Skeletal muscle satellite cell (primary cell): ENCODE measurements at regions not wholly inside any gene's neighbourhood (a gene's known extent, or its start where the extent isn't known, plus 50 kb on each side); places are given as distances from the start of the nearest gene placed in this dataset.
A peak's percentile ranks its signal among the peaks of the same experiment; 100 is the strongest.
"Not testable (repeated sequence)": the region's sequence is repeated elsewhere in the genome, so short reads cannot be mapped to it uniquely, and the experiment has no call there.

Experiments
- H3K27me3 ChIP-seq: 2 replicates; pipeline ENCODE4 v1.7.0; 2013; ENCODE audit warnings: low read length; ENCODE audit not compliant: control insufficient read depth, insufficient read depth
- H3K36me3 ChIP-seq: 2 replicates; pipeline ENCODE4 v1.7.0; 2013; ENCODE audit warnings: mild to moderate bottlenecking, control low read depth, low read length; ENCODE audit not compliant: insufficient read depth
- H3K4me1 ChIP-seq: 2 replicates; pipeline ENCODE4 v1.7.0; 2013; ENCODE audit warnings: low read length; ENCODE audit not compliant: control insufficient read depth, insufficient read depth
- H3K4me2 ChIP-seq: 2 replicates; pipeline ENCODE4 v1.7.0; 2013; ENCODE audit warnings: mild to moderate bottlenecking, low read length
- H3K4me3 ChIP-seq: 2 replicates; pipeline ENCODE4 v1.7.0; 2013; ENCODE audit warnings: low read length
- H3K9ac ChIP-seq: 2 replicates; pipeline ENCODE4 v1.7.0; 2013; ENCODE audit warnings: mild to moderate bottlenecking, low read depth, low read length, moderate library complexity
- H3K9me3 ChIP-seq: replicated peaks from 2 replicates; pipeline ENCODE4 v1.7.0; 2013; ENCODE audit warnings: mild to moderate bottlenecking, control low read depth, low read length

DNA sequence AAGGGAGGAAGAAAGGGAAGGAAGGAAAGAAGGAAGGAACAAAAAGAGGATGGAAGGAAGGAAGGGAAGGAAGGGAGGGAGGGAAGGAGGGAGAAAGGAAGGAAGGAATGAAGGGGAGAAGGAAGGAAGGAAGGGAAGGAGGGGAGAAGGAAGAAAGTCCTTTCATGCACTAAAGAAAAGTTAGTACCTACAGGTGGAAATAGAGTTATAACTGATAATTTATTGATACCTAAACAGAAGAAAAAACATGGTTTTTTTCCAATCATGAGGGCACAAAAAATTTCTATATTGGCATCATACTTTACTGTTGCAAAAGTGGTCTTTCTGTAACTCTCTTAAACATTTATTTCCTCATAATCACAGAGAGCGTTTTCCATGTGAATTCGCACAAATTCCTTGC lies 659.4 kb downstream of the MAFB start:
- H3K36me3 ChIP-seq = no peaks in the 10 kb centered on the region
- no peak overlapping the region for H3K4me2 ChIP-seq
- no peaks in the 10 kb centered on the region for H3K27me3 ChIP-seq
- H3K9me3 ChIP-seq = no peaks in the 10 kb centered on the region
- no peak overlapping the region for H3K9ac ChIP-seq
- H3K4me3 ChIP-seq = no peak overlapping the region
- H3K4me1 ChIP-seq = no peaks in the 10 kb centered on the region

DNA sequence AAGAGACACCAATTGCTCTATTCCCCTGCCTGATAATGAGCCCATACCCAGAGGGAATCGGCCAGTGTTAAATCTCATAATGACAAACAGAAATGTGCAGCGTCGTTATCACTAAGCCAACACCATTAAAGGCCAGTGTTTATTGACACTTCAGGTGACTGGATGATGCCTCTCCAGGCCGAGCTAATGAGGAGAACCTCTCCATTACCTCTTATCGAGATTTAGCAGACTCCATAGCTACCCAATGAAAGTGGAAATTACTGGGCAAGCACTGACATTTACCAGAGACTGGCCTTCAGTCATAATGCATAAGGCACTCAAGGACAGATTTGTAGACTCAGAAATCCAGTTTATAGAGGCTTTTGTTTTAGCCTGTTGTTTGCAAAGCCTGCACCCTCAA lies 669.5 kb downstream of the MAFB start:
- H3K36me3 ChIP-seq = no peaks in the 10 kb centered on the region
- H3K27me3 ChIP-seq = no peaks in the 10 kb centered on the region
- H3K4me3 ChIP-seq = no peak overlapping the region
- H3K9ac ChIP-seq = no peak overlapping the region
- H3K4me2 ChIP-seq = no peak overlapping the region
- no peaks in the 10 kb centered on the region for H3K9me3 ChIP-seq
- H3K4me1 ChIP-seq = peaks cover 5% of the 10 kb centered on the region

DNA sequence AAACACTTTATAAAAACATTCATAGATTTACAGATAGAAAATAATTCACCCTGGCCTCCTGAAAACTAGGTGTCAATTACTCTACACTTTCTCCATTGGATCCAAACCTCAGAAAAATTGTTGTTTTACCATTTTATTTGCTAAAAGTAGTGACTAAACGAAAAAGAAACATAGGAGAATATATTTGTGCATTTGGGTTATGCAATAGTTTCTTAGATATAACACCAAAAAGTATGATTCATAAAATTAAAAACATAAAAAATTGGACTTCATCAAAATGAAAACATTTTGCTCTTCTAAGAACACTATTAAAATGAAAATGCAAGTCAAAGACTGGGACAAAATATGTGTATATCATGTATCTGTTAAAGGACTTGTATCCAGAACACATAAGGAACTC lies 671.3 kb downstream of the MAFB start:
- no peak overlapping the region for H3K4me2 ChIP-seq
- H3K4me1 ChIP-seq = peaks cover 5% of the 10 kb centered on the region
- no peaks in the 10 kb centered on the region for H3K36me3 ChIP-seq
- H3K27me3 ChIP-seq = no peaks in the 10 kb centered on the region
- H3K9me3 ChIP-seq = no peaks in the 10 kb centered on the region
- H3K9ac ChIP-seq = no peak overlapping the region
- H3K4me3 ChIP-seq = no peak overlapping the region

DNA sequence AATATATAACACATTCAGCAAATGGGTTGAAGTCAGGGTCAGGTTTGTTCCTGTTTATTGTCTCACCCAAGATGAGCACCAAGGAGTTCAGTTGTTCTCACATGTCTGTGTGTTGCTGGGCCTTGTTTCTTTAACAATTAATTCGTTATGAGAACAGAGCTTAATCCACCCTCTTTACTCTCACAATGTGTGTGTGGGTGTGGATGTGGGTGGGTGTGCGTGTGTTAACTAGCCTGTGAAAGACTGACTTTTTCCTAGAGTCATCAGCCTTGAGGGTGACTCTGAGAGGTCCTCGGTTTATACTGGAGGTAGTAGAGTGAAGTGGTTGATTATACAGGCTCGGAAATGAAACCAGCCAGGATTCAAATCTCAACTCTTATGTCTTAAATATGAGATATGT lies 672.1 kb downstream of the MAFB start:
- H3K4me1 ChIP-seq = peaks cover 5% of the 10 kb centered on the region
- no peaks in the 10 kb centered on the region for H3K27me3 ChIP-seq
- H3K9ac ChIP-seq = no peak overlapping the region
- no peaks in the 10 kb centered on the region for H3K36me3 ChIP-seq
- H3K4me2 ChIP-seq = no peak overlapping the region
- H3K9me3 ChIP-seq = no peaks in the 10 kb centered on the region
- no peak overlapping the region for H3K4me3 ChIP-seq

DNA sequence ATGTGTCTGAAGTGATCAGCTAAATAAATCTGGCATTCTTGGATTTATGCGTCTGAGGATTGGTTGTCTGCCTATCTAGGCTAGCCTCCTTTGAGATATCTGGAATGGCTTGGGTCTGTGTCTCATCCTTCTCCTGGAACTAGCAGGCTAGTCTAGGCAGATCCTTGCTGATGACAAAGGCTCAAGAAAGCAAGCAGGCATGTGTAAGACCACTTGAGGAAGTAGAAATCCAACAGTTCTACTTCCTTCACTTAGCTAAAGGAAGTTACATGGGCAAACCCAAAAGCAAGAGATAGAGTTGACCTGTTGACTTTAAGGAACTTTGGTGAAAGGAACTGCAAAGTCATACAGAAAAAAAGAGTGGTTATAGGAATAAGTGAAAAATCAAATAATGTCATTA lies 672.6 kb downstream of the MAFB start:
- Histone ChIP-seq H3K27me3 (no peaks in the 10 kb centered on the region), H3K4me1 (peaks cover 5% of the 10 kb centered on the region), H3K9me3 (no peaks in the 10 kb centered on the region), H3K4me3 (no peak overlapping the region), H3K9ac (no peak overlapping the region), H3K36me3 (no peaks in the 10 kb centered on the region), H3K4me2 (no peak overlapping the region)

DNA sequence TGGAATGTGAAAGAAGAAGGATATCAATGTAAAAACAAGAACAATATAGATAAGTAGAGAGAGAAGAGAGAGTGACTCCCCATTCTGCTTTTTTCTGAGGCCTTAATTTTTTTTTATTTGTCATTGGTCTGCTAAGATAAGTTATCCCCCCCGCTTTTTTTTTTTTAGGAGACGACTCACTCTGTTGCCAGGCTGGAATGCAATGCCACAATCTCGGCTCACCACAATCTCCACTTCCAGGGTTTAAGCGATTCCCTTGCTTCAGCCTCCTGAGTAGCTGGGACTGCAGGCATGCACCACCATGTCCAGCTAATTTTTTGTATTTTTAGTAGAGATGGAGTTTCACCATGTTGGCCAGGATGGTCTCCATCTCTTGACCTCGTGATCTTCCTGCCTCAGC lies 677.0 kb downstream of the MAFB start:
- not testable (repeated sequence) for H3K4me2 ChIP-seq, H3K36me3 ChIP-seq, H3K9me3 ChIP-seq, H3K9ac ChIP-seq, H3K4me3 ChIP-seq, H3K27me3 ChIP-seq
- peaks cover 25% of the 10 kb centered on the region for H3K4me1 ChIP-seq

DNA sequence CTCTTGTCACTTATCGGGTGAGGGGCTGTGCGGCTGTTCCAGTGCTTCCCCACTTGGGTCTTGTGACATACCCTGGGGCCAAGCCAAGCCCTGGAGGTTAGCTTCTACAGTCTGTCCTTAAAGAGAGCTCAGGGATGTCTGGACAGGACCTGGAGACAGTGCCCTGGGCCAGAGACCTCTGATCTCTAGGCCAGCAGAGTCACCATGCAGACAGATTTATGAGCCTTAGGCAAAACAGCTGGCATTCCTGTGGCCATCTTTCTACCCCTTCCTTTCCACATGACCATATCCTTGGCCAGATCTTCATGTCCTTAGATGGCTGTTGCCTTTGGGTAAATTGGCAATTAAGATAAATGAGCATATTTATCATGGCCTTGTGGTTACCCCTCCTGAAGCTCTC lies 678.6 kb downstream of the MAFB start:
- Histone ChIP-seq H3K36me3 (no peaks in the 10 kb centered on the region), H3K9me3 (peaks cover 4% of the 10 kb centered on the region), H3K4me2 (peak overlapping the region; percentile 7), H3K9ac (peak overlapping the region; percentile 31), H3K27me3 (no peaks in the 10 kb centered on the region), H3K4me1 (peaks cover 25% of the 10 kb centered on the region), H3K4me3 (no peak overlapping the region)

DNA sequence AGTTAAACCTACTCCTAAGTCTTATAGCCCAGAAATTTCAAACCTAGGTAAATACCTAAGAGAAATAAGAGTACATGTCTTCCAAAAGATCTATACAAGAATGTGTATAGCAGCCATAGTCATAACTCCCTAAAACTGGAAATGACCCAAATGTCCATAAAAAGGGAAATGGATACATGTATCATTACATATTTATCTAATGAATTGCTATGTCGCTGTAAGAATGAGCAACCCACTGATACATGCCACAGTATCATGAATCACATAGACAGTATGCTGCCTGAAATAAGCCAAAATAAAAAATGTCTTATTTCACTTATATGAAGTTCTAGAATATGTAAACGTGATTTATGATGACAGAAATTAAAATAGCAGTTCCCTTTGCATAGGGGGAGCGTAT lies 679.5 kb downstream of the MAFB start:
- H3K36me3 ChIP-seq = no peaks in the 10 kb centered on the region
- peaks cover 4% of the 10 kb centered on the region for H3K9me3 ChIP-seq
- H3K4me2 ChIP-seq = peak overlapping the region; percentile 7
- no peak overlapping the region for H3K4me3 ChIP-seq
- H3K9ac ChIP-seq = peak overlapping the region; percentile 31
- H3K27me3 ChIP-seq = no peaks in the 10 kb centered on the region
- H3K4me1 ChIP-seq = peaks cover 25% of the 10 kb centered on the region

DNA sequence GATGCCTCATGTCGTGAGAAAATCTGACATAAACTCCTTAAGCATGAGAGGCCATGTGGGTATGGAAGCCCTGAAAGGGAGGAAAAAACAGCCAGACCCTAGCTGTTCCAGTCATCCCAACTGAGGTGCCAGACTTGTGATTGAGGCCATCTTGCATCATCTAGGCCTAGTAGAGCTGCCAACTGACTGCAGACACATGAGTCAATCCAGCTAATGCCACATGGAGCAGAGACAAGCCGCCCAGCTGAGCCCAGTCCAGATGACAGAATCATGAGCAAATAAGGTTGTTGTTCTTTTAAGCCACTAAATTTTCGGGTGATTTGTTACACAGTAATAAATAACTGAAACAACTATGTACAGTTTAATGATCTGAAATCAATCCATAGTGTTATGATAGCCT lies 680.9 kb downstream of the MAFB start:
- Histone ChIP-seq H3K4me2 (no peak overlapping the region), H3K9ac (no peak overlapping the region)

DNA sequence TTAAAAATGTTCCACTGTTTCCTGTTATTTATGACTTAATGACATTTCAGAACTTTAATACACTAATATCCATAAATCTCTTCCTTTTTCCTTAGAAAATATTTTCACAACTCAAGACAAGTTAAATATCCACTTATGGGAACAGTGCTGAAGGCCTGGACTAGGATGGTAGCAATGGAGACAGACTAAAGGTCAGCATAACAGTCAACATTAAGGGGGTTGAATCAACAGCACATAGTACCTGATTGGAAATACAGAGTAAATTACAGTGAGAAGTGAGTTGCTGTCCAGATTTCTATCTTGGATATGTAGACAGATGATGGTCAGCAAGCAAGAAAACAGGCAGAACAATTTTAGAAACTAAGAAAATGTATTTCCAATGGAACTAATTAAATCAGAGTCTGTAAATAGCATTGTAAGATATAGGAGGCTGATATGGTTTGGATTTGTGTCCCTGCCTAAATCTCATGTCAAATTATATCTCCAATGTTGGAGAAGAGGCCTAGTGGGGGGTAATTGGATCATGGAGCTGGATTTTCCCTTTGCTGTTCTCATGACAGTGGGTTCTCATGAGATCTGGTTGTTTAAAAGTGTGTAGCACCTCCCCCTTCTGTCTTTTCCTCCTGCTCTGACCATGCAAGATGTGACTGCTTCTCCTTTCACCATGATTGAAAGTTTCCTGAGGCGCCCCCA lies 682.7 kb downstream of the MAFB start:
- Histone ChIP-seq H3K4me1 (peaks cover 24% of the 10 kb centered on the region), H3K4me3 (no peak overlapping the region), H3K36me3 (no peaks in the 10 kb centered on the region), H3K27me3 (no peaks in the 10 kb centered on the region), H3K4me2 (no peak overlapping the region), H3K9ac (no peak overlapping the region), H3K9me3 (peaks cover 4% of the 10 kb centered on the region)

More for the DNA sequence above, 680.9 kb downstream of the MAFB start:
- Histone ChIP-seq H3K27me3 (no peaks in the 10 kb centered on the region), H3K4me1 (peaks cover 25% of the 10 kb centered on the region), H3K9me3 (peaks cover 4% of the 10 kb centered on the region), H3K4me3 (no peak overlapping the region), H3K36me3 (no peaks in the 10 kb centered on the region)

DNA sequence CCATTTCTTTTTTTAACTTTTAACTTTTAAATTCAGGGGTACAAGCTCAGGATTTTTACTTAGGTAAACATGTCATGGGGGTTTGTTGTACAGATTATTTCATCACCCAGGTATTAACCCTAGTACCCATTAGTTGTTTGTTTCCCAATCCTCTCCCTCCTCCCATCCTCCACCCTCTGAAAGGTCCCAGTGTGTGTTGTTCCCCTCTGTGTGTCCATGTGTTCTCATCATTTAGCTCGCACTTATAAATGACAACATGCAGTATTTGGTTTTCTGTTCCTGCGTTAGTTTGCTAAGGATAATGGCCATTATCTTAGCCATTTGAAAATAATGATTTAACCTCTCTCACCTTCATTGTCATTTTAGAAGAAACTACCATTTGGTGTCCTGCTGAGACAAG lies 684.9 kb downstream of the MAFB start:
- H3K9ac ChIP-seq, H3K9me3 ChIP-seq, H3K36me3 ChIP-seq, H3K4me1 ChIP-seq, H3K27me3 ChIP-seq, H3K4me2 ChIP-seq, H3K4me3 ChIP-seq: not testable (repeated sequence)

DNA sequence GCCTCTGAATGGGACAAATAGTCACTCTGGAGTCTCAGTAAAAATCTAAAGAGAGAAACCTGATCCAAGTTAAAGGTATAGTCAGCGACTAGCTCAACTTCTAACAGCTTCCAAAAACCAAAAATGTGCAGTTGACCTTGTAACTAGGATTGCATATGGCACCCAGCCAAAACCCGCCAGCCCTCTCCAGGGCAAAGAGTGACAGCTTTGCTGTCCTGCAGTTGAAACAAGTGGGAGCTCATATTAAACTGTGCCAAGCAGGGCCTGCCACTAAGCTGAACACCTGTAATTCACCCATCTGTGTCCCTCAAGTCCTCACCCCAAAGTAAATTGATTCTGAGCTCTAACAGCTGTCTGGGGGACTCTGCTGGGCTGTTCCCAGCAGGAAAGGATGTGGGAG lies 695.3 kb downstream of the MAFB start:
- no peak overlapping the region for H3K4me3 ChIP-seq
- H3K4me2 ChIP-seq = no peak overlapping the region
- H3K9ac ChIP-seq = no peak overlapping the region
- no peaks in the 10 kb centered on the region for H3K9me3 ChIP-seq
- H3K4me1 ChIP-seq = no peaks in the 10 kb centered on the region
- H3K36me3 ChIP-seq = no peaks in the 10 kb centered on the region
- no peaks in the 10 kb centered on the region for H3K27me3 ChIP-seq
